ENCODE measurements at regions not wholly inside any gene's neighbourhood (a gene's known extent, or its start where the extent isn't known, plus 50 kb on each side); places are given as distances from the start of the nearest gene placed in this dataset.

DNA sequence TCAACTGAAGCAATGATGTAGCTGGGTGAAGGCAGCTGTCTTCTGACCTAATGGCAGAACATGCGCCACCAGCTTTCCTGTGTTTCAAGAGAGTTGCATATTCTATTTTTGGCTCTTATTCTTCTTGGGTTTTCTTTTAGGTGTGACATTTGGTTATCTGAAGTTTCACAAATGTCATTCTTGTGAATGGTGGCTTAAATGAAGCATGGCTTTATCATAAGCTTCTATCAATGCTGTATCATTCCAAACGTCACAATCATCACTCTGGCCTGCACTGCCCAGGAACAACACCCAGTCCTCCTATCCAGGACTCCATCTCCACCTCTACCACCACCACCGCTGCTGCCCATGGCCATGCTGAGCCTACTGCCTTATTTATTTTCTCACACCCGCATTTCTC is 69.7 kb upstream of the WWC2 start (continued):
- TF ChIP-seq FOXJ2 (tag; IDR thresholded peaks at IDR 0.05) = 0 out of 2 replicates have a peak, but pooled peaks have one; percentile 27
- no peak for TF ChIP-seq NCOA6 (IDR thresholded peaks at IDR 0.05)
- no peak for TF ChIP-seq ZNF23 (CRISPR knock-in tag; IDR thresholded peaks at IDR 0.05)
- TF ChIP-seq SMARCA4 (IDR thresholded peaks at IDR 0.05) = peak; percentile 39; the same call in 1 of the 2 replicates
- TF ChIP-seq, protein P1, sequence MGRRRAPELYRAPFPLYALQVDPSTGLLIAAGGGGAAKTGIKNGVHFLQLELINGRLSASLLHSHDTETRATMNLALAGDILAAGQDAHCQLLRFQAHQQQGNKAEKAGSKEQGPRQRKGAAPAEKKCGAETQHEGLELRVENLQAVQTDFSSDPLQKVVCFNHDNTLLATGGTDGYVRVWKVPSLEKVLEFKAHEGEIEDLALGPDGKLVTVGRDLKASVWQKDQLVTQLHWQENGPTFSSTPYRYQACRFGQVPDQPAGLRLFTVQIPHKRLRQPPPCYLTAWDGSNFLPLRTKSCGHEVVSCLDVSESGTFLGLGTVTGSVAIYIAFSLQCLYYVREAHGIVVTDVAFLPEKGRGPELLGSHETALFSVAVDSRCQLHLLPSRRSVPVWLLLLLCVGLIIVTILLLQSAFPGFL (CRISPR knock-in tag; IDR thresholded peaks at IDR 0.05) = no peak
- no peak for TF ChIP-seq CHCHD3 (CRISPR knock-in tag; IDR thresholded peaks at IDR 0.05)
- no peak for TF ChIP-seq THRAP3 (IDR thresholded peaks at IDR 0.05; ENCODE audit: borderline replicate concordance)
- no peak for TF ChIP-seq FOXJ3 (CRISPR knock-in tag; IDR thresholded peaks at IDR 0.05)
- no peak for TF ChIP-seq KAT7 (CRISPR knock-in tag; IDR thresholded peaks at IDR 0.05; ENCODE audit: borderline replicate concordance)
- TF ChIP-seq, protein P2, sequence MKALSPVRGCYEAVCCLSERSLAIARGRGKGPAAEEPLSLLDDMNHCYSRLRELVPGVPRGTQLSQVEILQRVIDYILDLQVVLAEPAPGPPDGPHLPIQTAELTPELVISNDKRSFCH (CRISPR knock-in tag; IDR thresholded peaks at IDR 0.05) = no peak
- TF ChIP-seq, protein P2 (tag; IDR thresholded peaks at IDR 0.05) = no peak
- TF ChIP-seq FOXM1 (IDR thresholded peaks at IDR 0.05; ENCODE audit: low read depth) = no peak
- no peak for TF ChIP-seq FOXM1 (CRISPR knock-in tag; IDR thresholded peaks at IDR 0.05; ENCODE audit: low read depth)
- TF ChIP-seq MAFF (IDR thresholded peaks at IDR 0.05; ENCODE audit: low read length) = peak; percentile 40; the same call in 1 of the 2 replicates
- no peak for TF ChIP-seq POLR2A (conservative IDR thresholded peaks at IDR 0.05)
- TF ChIP-seq SMC3 (conservative IDR thresholded peaks at IDR 0.05; ENCODE audit: insufficient read depth, low read depth, low read length) = no peak
- no peak for TF ChIP-seq ZNF212 (CRISPR knock-in tag; IDR thresholded peaks at IDR 0.05)
- TF ChIP-seq RB1 (IDR thresholded peaks at IDR 0.05; ENCODE audit: low read depth) = no peak
- no peak for TF ChIP-seq FOXK2 (conservative IDR thresholded peaks at IDR 0.05 in 1 of 2, IDR thresholded peaks at IDR 0.05 in 1 of 2; ENCODE audit: low read depth in 2 of 2)
- TF ChIP-seq NR4A1 (CRISPR knock-in tag; IDR thresholded peaks at IDR 0.05) = no peak
- TF ChIP-seq NR4A1 (tag; IDR thresholded peaks at IDR 0.05) = no peak
- TF ChIP-seq, protein P3, sequence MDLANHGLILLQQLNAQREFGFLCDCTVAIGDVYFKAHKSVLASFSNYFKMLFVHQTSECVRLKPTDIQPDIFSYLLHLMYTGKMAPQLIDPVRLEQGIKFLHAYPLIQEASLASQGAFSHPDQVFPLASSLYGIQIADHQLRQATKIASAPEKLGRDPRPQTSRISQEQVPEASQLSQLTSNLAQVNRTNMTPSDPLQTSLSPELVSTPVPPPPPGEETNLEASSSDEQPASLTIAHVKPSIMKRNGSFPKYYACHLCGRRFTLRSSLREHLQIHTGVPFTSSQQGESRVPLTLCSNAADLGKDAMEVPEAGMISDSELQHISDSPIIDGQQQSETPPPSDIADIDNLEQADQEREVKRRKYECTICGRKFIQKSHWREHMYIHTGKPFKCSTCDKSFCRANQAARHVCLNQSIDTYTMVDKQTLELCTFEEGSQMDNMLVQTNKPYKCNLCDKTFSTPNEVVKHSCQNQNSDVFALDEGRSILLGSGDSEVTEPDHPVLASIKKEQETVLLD (IDR thresholded peaks at IDR 0.05) = no peak
- no peak for TF ChIP-seq HMG20B (CRISPR knock-in tag; IDR thresholded peaks at IDR 0.05)
- peak; percentile 56; the same call in 1 of the 2 replicates for TF ChIP-seq ARID1B (IDR thresholded peaks at IDR 0.05)

Measured in K562 (cell line).